Lower leg skin (tissue), 4 donors: ENCODE measurements at regions not wholly inside any gene's neighbourhood (a gene's known extent, or its start where the extent isn't known, plus 50 kb on each side); places are given as distances from the start of the nearest gene placed in this dataset.

ENCODE experiments used
- DNase-seq, 2 donors: peaks; one replicate each; pipeline ENCODE4 v3.0.0-alpha.2; 2019; ENCODE audit warnings: low spot score in 2 of 2
- H3K4me3 ChIP-seq: fragments of 200-600 bp; sonication (generic); 2 replicates; pipeline ENCODE4 v1.5.1; 2017; ENCODE audit warnings: mild to moderate bottlenecking, low read depth; ENCODE audit not compliant: poor library complexity, severe bottlenecking
- POLR2A ChIP-seq, 2 donors: fragments of 450-650 bp; IDR thresholded peaks; one replicate each; pipeline ENCODE4 v1.6.1; 2016 to 2017; ENCODE audit warnings: antibody characterized with exemption in 2 of 2, mild to moderate bottlenecking in 1 of 2, moderate library complexity in 1 of 2
- WGBS, 2 donors: methylation state at CpG; one replicate each; pipeline ENCODE4 v1.1.5; 2018; 5-methylcytosine and 5-hydroxymethylcytosine counted together
- intact Hi-C: fragments of 100-400 bp; cut with DNase I; formaldehyde crosslinking; loops from one replicate; pipeline ENCODE4 v1.15.0; 2023; ENCODE audit warnings: low total_unique reads
- TF ChIP-seq, protein P1 (sequence below), 3 donors: fragments of 450-650 bp; IDR thresholded peaks; one replicate each; pipeline ENCODE4 v1.5.1; 2016; ENCODE audit warnings: antibody characterized with exemption in 3 of 3, mild to moderate bottlenecking in 3 of 3, moderate library complexity in 2 of 3

GRCh38 chr12:92556637-92557421 lies 146.0 kb upstream of the PLEKHG7 start:
- no peak for TF ChIP-seq POLR2A (IDR thresholded peaks at IDR 0.05)
- TF ChIP-seq, protein P1, sequence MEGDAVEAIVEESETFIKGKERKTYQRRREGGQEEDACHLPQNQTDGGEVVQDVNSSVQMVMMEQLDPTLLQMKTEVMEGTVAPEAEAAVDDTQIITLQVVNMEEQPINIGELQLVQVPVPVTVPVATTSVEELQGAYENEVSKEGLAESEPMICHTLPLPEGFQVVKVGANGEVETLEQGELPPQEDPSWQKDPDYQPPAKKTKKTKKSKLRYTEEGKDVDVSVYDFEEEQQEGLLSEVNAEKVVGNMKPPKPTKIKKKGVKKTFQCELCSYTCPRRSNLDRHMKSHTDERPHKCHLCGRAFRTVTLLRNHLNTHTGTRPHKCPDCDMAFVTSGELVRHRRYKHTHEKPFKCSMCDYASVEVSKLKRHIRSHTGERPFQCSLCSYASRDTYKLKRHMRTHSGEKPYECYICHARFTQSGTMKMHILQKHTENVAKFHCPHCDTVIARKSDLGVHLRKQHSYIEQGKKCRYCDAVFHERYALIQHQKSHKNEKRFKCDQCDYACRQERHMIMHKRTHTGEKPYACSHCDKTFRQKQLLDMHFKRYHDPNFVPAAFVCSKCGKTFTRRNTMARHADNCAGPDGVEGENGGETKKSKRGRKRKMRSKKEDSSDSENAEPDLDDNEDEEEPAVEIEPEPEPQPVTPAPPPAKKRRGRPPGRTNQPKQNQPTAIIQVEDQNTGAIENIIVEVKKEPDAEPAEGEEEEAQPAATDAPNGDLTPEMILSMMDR (IDR thresholded peaks at IDR 0.05) = no peak
- intact Hi-C loops = no loop called here
- no peak for DNase-seq
- 90 to 97% methylated on average over 9 of the region's 9 CpGs for WGBS, 2 donors
- H3K4me3 ChIP-seq = no peak overlapping the region

- intact Hi-C loops = no loop called here
- no peak overlapping the region for H3K4me3 ChIP-seq
- no peak for TF ChIP-seq POLR2A (IDR thresholded peaks at IDR 0.05)
- TF ChIP-seq, protein P1 (IDR thresholded peaks at IDR 0.05) = no peak
- WGBS, 2 donors = 76 to 87% methylated on average over 1 of the region's 1 CpG
- DNase-seq = no peak
Observed at GRCh38 chr12:92556141-92556540, 146.6 kb upstream of the PLEKHG7 start.

DNA sequence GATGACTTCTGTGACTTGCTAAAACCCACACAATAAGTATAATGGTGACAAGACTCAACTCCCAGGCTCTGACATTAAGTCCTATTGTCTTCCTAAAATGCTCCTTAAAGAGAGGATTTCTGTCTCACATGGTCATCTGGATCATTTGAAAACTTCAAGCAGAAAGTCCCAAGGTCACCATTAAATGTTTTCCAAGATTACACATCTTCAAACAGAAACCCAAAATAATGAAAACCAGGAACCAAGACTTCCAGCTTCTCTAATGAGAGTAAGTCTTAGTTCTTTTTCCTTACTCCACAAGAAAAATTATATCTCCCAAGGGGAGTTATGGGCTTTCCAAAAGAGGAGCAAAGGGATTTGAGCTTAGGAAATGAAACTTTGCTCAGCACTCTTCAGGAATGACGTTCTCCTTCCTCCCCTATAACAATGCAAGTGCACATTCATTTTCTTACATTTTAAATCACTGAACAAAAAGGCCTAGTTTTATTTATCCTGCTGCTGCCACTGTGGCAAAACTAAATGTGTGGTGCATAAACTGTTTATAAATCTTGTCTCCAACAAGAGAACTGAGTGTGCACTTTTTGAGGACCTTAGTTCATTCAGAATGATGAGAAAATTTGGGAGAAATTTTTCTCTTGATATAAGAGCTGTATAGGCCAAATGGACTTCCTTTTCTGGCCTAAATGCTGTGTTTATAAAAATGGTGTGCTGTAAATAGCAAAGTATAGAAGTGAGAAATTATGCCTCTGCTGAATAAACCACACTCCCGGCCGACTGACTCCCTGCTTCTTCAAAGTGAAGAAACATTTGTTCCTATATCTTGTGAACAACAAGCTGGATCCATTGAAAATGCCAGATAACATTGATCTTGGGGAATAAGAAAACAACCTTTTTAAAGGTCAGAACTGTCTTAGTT lies 148.4 kb upstream of the PLEKHG7 start:
- no peak for DNase-seq
- WGBS, 2 donors = 65 to 74% methylated on average over 3 of the region's 3 CpGs
- no peak for TF ChIP-seq POLR2A (IDR thresholded peaks at IDR 0.05)
- TF ChIP-seq, protein P1 (IDR thresholded peaks at IDR 0.05) = no peak
- H3K4me3 ChIP-seq = no peak overlapping the region
- intact Hi-C loops = no loop called here

DNA sequence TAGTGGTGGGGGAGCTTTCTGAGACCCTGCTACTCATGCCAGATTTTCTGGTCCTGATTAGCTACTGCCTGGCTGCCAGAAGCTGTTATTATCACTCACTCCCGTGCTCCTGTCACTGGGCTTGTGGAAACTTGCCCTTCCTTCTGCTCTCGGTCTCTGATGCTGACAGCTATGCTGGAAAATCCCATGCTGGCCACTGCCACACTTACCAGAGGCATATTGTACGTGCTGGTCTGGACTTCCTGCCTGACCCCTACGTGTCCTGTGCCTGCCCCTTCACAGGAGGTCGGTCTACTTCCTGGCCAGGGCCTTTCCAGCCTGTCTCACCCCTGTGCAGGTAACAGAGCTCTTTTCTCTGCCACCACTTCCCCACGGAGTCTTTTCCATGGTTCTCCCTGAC lies 149.4 kb upstream of the PLEKHG7 start:
- DNase-seq = peak; percentile 65 to 88
- 18 to 20% methylated on average over 6 of the region's 6 CpGs for WGBS, 2 donors
- TF ChIP-seq POLR2A (IDR thresholded peaks at IDR 0.05) = no peak
- TF ChIP-seq, protein P1 (IDR thresholded peaks at IDR 0.05) = no peak
- H3K4me3 ChIP-seq = no peak overlapping the region
- intact Hi-C loops = no loop called here

GRCh38 chr12:92552412-92553108 lies 150.2 kb upstream of the PLEKHG7 start:
- DNase-seq = no peak
- TF ChIP-seq POLR2A (IDR thresholded peaks at IDR 0.05) = no peak
- TF ChIP-seq, protein P1 (IDR thresholded peaks at IDR 0.05) = no peak
- WGBS, 2 donors = 85 to 86% methylated on average over 3 of the region's 3 CpGs
- no peak overlapping the region for H3K4me3 ChIP-seq
- intact Hi-C loops = no loop called here
